Stimulated activated CD4-positive, alpha-beta T cell treated with anti-CD3 and anti-CD28 coated beads, Interleukin-4, amount 100 ng/mL, for 24 hours (primary cell): ENCODE measurements at regions not wholly inside any gene's neighbourhood (a gene's known extent, or its start where the extent isn't known, plus 50 kb on each side); places are given as distances from the start of the nearest gene placed in this dataset.

Source experiments
- DNase-seq: peaks from one replicate; pipeline ENCODE4 v3.0.0-alpha.2; 2020

DNA sequence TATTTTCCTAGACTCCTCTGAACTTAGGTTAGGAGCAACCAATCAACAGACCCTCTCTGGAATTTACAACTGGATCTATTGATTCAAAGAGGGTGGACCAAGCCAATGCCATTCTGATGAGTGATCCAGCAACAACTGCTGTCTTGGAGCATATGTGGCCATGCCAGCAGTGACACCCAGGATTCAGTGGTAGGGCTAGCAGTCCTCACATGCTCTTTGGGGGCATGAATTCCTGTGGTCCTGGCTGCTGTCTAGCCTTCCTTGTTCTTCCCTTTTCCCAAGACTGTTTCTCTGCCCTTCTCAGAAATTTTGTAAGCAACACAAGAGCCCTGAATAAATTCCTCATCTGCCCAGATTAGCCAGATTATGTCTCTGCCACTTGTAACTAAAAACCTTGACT lies 61.5 kb upstream of the GATB start:
- no peak for DNase-seq

DNA sequence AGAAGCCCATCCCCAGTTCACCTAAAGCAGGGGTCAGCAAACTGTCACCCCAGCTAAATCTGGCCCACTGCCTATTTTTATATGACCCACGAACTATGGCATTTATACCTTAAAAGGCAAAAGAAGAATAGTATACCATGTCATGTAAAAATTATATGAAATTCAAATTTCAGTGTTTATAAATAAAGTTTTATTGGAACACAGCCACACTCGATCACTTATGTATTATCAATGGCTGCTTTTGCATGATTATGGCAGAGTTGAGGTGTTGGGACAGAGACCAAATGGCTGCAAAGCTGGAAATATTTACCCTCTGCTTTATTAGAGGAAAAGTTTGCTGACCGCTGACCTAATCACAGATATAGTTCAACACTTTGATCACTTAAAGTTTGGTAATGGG lies 59.2 kb upstream of the GATB start:
- DNase-seq: no peak

DNA sequence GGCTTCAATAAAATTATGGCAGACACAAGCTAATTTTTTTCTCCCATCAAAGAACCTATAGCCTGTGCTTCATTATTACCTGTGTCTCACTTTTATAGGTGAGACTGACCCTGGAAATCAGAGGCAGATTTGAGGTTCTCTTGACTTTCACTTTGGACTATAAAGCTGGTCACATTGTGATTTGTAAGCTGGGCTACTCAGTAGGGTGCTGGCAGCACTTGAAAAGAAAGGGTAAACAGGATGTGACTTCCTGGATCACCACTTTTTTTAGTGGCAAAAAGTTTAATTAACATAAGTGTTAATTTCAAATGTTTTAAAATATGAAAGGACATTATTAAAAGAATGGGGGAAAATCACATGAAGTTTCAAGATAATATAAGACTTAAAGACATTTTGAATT lies 50.6 kb upstream of the GATB start:
- DNase-seq: no peak
